DND-41 (cell line): ENCODE measurements at regions not wholly inside any gene's neighbourhood (a gene's known extent, or its start where the extent isn't known, plus 50 kb on each side); places are given as distances from the start of the nearest gene placed in this dataset.

Source experiments
- ATAC-seq: fragments of 200-7000 bp; cut with Tn5 transposase; 3 replicates; pipeline ENCODE4 v1.9.1; 2021; ENCODE audit warnings: low read depth; ENCODE audit not compliant: insufficient read depth
- DNase-seq: peaks from one replicate; pipeline ENCODE4 v3.0.0-alpha.2; 2020
- H2AFZ ChIP-seq: 2 replicates; pipeline ENCODE4 v1.6.0; 2012; ENCODE audit warnings: low read depth, low read length
- H3K27ac ChIP-seq: 2 replicates; pipeline ENCODE4 v1.5.1; 2012; ENCODE audit warnings: low read length, inconsistent platforms
- H3K27me3 ChIP-seq: fragments of 200-600 bp; sonication (generic); 2 replicates; pipeline ENCODE4 v1.6.0; 2012; ENCODE audit warnings: low read length, mild to moderate bottlenecking, inconsistent platforms; ENCODE audit not compliant: insufficient read depth, poor library complexity
- H3K36me3 ChIP-seq: 2 replicates; pipeline ENCODE4 v1.5.1; 2012; ENCODE audit warnings: low read length, inconsistent platforms; ENCODE audit not compliant: insufficient read depth
- H3K4me1 ChIP-seq: 2 replicates; pipeline ENCODE4 v1.5.1; 2012; ENCODE audit warnings: mild to moderate bottlenecking, low read length; ENCODE audit not compliant: insufficient read depth
- H3K4me2 ChIP-seq: 2 replicates; pipeline ENCODE4 v1.6.0; 2012; ENCODE audit warnings: mild to moderate bottlenecking, moderate library complexity, low read length, inconsistent platforms; ENCODE audit not compliant: insufficient read depth
- H3K4me3 ChIP-seq, 2 experiments: fragments of 200-600 bp in 1 of 2; shearing (Covaris generic) in 1 of 2; 2 replicates each; pipeline ENCODE4 v1.5.1; 2012 to 2016; ENCODE audit warnings: inconsistent platforms in 2 of 2, low read length in 2 of 2, mild to moderate bottlenecking in 2 of 2, low read depth in 1 of 2, moderate library complexity in 1 of 2
- H3K79me2 ChIP-seq: 2 replicates; pipeline ENCODE4 v1.6.0; 2012; ENCODE audit warnings: low read length, inconsistent platforms; ENCODE audit not compliant: insufficient read depth
- H3K9ac ChIP-seq: 2 replicates; pipeline ENCODE4 v1.6.0; 2012; ENCODE audit warnings: low read depth, mild to moderate bottlenecking, inconsistent platforms, low read length, moderate library complexity
- H3K9me3 ChIP-seq: 2 replicates; pipeline ENCODE4 v1.5.1; 2012; ENCODE audit warnings: low read length, moderate library complexity, mild to moderate bottlenecking, inconsistent platforms; ENCODE audit not compliant: insufficient read depth, severe bottlenecking
- H4K20me1 ChIP-seq: 2 replicates; pipeline ENCODE4 v1.6.0; 2012; ENCODE audit warnings: low read length; ENCODE audit not compliant: insufficient read depth
- CTCF ChIP-seq: IDR thresholded peaks from 2 replicates; pipeline ENCODE4 v1.5.1; 2012; ENCODE audit warnings: borderline replicate concordance, low read length, moderate library complexity, mild to moderate bottlenecking; ENCODE audit not compliant: poor library complexity, severe bottlenecking; ENCODE audit errors: extremely low read depth
- EZH2 ChIP-seq: IDR thresholded peaks from 3 replicates; pipeline ENCODE4 v1.6.1; 2012; ENCODE audit warnings: borderline replicate concordance, low read depth, mild to moderate bottlenecking, moderate library complexity, low read length, inconsistent platforms; ENCODE audit not compliant: severe bottlenecking

- H3K27ac ChIP-seq: no peak overlapping the region
- H3K27me3 ChIP-seq: no peaks in the 10 kb centered on the region
- H2AFZ ChIP-seq: no peak overlapping the region
- DNase-seq (no peak), ATAC-seq (no peak)
- H3K4me2 ChIP-seq: no peak overlapping the region
- H3K79me2 ChIP-seq: no peaks in the 10 kb centered on the region
- no peaks in the 10 kb centered on the region for H3K9me3 ChIP-seq
- H4K20me1 ChIP-seq: no peaks in the 10 kb centered on the region
- no peaks in the 10 kb centered on the region for H3K36me3 ChIP-seq
- no peak for TF ChIP-seq EZH2
- no peak for TF ChIP-seq CTCF
- H3K4me3 ChIP-seq: no peak overlapping the region
- H3K9ac ChIP-seq: no peak overlapping the region
- no peaks in the 10 kb centered on the region for H3K4me1 ChIP-seq
These were observed 354.2 kb downstream of the RBM43 start for GRCh38 chr2:150907466-150907865.

- Histone ChIP-seq H3K36me3 (no peaks in the 10 kb centered on the region), H3K4me1 (no peaks in the 10 kb centered on the region), H3K27me3 (no peaks in the 10 kb centered on the region), H3K27ac (no peak overlapping the region), H3K79me2 (no peaks in the 10 kb centered on the region), H2AFZ (no peak overlapping the region), H3K4me3 (no peak overlapping the region), H3K4me2 (no peak overlapping the region), H3K9me3 (no peaks in the 10 kb centered on the region), H4K20me1 (no peaks in the 10 kb centered on the region), H3K9ac (no peak overlapping the region)
- DNase-seq: no peak
- no peak for ATAC-seq
- no peak for TF ChIP-seq CTCF
- no peak for TF ChIP-seq EZH2
These were observed 358.2 kb downstream of the RBM43 start for GRCh38 chr2:150903461-150903860.

- no peaks in the 10 kb centered on the region for H3K4me1 ChIP-seq
- no peak overlapping the region for H3K4me2 ChIP-seq
- DNase-seq (no peak), ATAC-seq (no peak)
- TF ChIP-seq CTCF: no peak
- no peak for TF ChIP-seq EZH2
- H3K27me3 ChIP-seq: no peaks in the 10 kb centered on the region
- no peak overlapping the region for H2AFZ ChIP-seq
- no peaks in the 10 kb centered on the region for H4K20me1 ChIP-seq
- no peak overlapping the region for H3K9ac ChIP-seq
- H3K4me3 ChIP-seq: no peak overlapping the region
- H3K79me2 ChIP-seq: no peaks in the 10 kb centered on the region
- H3K9me3 ChIP-seq: no peaks in the 10 kb centered on the region
- no peak overlapping the region for H3K27ac ChIP-seq
- no peaks in the 10 kb centered on the region for H3K36me3 ChIP-seq
These were observed 358.6 kb downstream of the RBM43 start for GRCh38 chr2:150903055-150903454.

GRCh38 chr2:150900913-150901312 lies 360.8 kb downstream of the RBM43 start:
- Histone ChIP-seq H3K9ac (no peak overlapping the region), H3K4me3 (no peak overlapping the region), H3K27ac (no peak overlapping the region), H2AFZ (no peak overlapping the region), H3K9me3 (no peaks in the 10 kb centered on the region), H3K36me3 (no peaks in the 10 kb centered on the region), H3K4me1 (no peaks in the 10 kb centered on the region), H4K20me1 (no peaks in the 10 kb centered on the region), H3K79me2 (no peaks in the 10 kb centered on the region), H3K27me3 (no peaks in the 10 kb centered on the region), H3K4me2 (no peak overlapping the region)
- ATAC-seq (no peak), DNase-seq (no peak)
- TF ChIP-seq EZH2: no peak
- no peak for TF ChIP-seq CTCF
